ENCODE measurements at regions not wholly inside any gene's neighbourhood (a gene's known extent, or its start where the extent isn't known, plus 50 kb on each side); places are given as distances from the start of the nearest gene placed in this dataset.

DNA sequence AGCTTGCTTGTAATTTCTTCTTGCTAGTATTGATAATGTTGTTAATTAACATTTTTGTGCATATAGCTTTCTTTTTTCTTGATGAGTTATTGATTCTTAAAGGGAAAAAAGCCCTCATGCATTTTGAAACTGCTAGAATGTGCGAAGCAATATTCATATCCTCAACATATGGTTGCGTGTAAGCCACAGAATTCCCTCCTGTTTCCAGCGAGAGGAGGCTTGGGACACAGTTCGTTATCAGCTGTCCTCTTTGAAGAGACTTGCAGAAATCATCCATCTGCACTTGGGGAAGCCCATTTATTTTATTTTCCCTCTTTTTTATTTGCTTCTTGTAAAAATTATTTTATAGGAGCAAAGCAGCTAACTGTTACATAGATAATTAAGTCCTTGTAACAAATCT, 398.0 kb downstream of the ADRA2A start:
- ATAC-seq (ENCODE audit: poor library complexity) (no peak), DNase-seq (no peak)
- intact Hi-C loops (cut with DNase I), result no loop called here

DNA sequence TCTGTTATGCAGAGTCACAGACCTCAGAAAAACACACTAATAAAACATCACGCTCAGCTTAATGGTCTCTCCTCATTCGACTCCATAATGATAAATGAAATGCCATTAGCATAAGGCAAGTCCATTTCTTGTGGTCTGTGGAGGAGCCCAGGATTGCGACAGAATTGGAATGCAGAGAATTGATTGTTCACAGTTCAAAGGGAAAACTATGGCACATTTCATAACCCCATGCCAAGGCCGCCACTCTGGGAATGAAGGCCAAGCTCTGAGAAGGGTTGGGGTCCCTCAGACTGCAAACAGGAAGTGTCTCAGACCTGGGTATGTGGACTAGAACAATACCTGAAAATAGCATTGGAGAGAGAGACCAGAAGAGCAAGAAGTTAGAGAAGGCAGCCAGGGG, 398.9 kb downstream of the ADRA2A start:
- no peak for DNase-seq
- no peak for ATAC-seq (ENCODE audit: poor library complexity)
- intact Hi-C loops (cut with DNase I), result no loop called here

DNA sequence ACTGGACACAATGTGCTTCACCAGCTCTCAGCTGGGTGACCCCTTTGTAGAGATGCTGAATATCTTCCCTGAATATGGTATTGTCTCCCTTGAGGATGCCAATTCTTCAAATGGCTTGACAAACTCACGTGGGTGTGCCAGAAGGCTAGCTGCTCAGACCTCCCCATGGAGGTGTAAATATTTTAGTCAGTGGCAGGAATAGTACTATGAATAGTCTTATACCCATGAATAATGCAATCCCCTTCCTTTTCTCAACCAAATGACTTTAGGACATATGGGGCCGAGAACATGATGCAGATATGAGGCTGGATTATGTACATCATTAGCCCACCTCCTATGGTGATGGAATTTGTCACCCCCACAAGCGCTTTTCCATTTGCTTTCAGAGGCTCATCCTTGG, 401.8 kb downstream of the ADRA2A start:
- intact Hi-C loops (cut with DNase I), result no loop called here
- no peak for ATAC-seq (ENCODE audit: poor library complexity)
- no peak for DNase-seq

DNA sequence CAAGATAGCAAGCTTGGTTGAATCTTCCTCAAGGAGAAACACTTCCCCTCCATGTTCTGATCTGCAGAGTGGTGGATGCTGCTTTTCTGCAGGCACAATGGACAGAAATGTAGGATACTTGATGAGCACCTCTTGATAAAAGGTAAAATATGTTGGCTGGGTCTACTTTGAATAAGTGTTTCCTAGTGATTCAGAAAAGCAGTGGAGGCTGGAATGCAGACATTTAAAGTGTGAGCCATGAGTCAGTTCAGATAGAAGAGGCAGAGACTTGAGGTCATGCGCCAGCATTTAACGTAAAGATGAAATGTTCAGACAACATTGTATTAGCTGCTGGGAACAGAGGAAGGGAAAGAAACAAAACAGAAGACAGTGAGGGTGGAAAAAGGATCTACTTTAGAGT, 403.1 kb downstream of the ADRA2A start:
- intact Hi-C loops (cut with DNase I), result no loop called here
- no peak for ATAC-seq (ENCODE audit: poor library complexity)
- DNase-seq, result no peak

DNA sequence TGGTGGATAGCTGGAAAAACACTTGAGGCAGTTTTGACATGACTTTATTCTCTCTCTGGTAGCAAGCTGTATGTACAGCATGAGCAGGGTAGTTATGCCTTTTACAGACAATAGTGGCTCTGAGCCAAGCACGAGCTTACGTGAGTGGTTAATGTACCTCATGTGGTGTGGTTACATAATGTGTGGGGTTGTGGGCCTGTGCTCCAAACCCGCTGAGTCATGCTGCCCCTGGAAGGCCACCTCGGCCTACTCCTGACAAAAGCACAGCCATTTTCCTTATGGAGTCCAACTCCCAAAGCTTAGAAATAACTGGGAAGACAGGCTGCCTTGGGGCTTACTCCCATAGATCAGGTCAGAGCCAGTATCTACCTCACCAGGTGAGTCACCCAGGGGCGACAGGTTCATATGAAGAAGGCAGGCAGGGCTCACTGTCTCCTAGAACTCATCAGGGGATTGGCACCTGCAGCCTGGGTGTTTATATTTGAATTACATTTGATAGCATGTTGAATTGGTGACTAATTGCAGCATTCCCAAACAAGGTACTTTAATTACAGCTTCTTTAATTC, 404.5 kb downstream of the ADRA2A start:
- DNase-seq (no peak), ATAC-seq (ENCODE audit: poor library complexity) (no peak)
- intact Hi-C loops (cut with DNase I), result no loop called here

DNA sequence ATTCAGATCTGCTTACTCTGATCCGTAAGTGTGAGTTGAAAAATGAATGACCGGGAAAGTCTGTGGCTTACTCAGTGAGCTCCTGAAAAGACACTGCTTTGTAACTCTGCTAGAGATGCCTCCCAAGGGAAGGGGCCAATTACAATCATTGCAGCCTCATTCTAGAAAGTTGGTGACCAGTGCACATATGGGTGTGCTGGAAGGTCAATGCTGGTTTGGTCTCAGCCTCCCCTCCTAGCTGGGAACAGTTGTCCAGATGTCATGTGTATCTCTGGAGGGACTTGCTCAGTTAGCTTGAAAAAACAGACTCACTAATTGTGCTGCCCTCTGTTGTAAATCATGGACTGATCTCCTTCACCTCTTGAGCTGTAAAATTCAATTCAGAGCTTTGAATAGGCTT, 405.0 kb downstream of the ADRA2A start:
- ATAC-seq (ENCODE audit: poor library complexity) (no peak), DNase-seq (no peak)
- intact Hi-C loops (cut with DNase I), result no loop called here

DNA sequence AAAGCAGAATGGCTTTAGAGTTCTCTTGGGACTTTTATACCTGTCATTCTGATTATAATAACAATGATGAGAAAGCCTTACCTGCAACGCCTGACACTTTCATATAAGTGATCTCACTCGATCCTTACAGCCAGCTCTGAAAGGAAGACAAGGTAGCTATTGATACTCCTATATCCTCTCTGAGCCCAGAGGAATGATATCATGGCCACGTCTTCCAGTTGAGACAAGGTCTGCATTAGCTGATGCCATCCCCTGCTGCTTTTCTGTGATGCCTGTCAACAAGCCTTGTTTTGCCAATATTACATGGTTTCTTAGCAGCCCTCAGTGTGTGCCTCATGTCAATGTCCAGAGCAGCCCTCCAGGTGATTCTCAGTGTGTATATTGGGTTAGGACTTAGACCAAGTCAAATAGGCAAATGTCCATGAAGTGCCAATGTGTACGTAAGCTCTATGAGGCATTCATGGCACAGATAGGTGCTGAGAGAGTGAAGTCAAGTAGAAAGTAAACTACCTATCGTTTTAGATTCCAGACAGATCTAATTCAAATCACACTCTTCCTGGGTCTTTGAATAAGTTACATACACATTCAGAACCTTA, 405.9 kb downstream of the ADRA2A start:
- intact Hi-C loops (cut with DNase I), result no loop called here
- DNase-seq (no peak), ATAC-seq (ENCODE audit: poor library complexity) (no peak)

DNA sequence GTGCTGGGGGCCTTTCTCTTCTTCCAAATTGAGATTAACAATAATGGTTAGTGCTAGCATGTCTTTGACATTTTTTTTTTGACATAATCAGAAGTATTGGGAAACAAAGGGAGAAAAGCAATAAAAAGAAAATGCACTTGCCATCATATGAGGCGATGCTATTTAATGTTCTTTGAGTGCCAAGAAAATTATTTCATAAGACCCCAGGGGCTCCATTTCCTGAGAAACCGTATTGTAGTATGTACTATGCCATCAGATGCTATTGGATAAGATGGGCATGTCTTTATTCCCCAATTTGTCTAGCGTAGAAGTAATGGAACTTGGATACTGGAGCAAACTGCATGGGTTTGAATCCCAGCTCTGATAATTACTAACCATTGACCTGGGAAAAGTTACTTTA, 408.9 kb downstream of the ADRA2A start:
- intact Hi-C loops (cut with DNase I), result no loop called here
- ATAC-seq (ENCODE audit: poor library complexity) (no peak), DNase-seq (no peak)

DNA sequence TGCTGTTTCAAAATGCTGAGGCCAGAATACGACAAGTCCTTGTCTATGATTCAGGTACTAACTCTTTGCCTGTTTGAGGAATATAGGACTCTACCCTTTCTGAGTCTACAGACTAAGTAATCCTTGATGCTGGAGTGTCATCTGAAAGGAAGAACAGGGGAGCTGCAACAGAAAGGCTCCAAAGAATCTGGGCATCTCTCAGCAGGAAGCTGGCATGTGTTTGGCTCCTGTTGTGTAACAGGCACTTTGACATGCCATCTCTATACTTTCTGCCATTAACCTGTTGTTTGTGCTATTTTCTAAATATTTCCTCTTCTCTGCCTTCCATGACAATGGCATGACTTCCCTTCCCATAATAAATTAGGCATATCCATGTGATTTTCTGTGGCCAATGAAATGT, 409.5 kb downstream of the ADRA2A start:
- DNase-seq (no peak), ATAC-seq (ENCODE audit: poor library complexity) (no peak)
- intact Hi-C loops (cut with DNase I), result no loop called here

DNA sequence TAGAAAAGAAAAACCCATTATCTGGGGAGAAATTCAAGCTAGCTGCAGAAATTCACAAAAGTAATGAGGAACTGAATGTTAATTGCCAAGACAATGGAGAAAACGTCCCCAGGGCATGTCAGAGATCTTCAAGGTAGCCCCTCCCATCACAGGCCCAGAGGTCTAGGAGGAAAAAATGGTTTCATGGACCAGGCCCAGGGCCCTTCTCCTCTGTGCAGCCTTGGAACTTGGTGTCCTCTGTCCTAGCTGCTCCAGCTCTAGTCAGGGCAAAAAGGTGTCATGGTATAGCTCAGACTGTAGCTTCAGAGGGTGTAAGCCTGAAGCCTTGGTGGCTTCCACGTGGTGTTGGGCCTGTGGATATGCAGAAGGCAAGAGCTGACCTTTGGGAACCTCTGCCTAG, 411.8 kb downstream of the ADRA2A start:
- DNase-seq (no peak), ATAC-seq (ENCODE audit: poor library complexity) (no peak)
- intact Hi-C loops (cut with DNase I), result no loop called here

DNA sequence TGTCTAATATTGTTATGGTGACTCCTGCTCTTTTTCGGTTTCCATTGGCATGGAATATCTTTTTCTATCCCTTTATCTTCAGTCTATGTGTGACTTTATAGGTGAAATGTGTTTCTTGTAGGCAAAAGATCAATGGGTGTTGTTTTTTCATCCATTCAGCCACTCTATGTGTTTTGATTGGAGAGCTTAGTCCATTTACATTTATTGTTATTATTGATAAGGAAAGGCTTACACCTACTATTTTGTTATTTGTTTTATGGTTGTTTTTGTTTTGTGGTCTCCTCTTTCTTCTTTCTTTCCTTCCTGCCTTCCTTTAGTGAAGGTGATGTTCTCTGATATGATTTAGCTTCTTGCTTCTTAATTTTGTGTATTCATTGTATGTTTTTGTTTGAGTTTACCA, 414.3 kb downstream of the ADRA2A start:
- DNase-seq (no peak), ATAC-seq (ENCODE audit: poor library complexity) (no peak)
- intact Hi-C loops (cut with DNase I), result no loop called here

DNA sequence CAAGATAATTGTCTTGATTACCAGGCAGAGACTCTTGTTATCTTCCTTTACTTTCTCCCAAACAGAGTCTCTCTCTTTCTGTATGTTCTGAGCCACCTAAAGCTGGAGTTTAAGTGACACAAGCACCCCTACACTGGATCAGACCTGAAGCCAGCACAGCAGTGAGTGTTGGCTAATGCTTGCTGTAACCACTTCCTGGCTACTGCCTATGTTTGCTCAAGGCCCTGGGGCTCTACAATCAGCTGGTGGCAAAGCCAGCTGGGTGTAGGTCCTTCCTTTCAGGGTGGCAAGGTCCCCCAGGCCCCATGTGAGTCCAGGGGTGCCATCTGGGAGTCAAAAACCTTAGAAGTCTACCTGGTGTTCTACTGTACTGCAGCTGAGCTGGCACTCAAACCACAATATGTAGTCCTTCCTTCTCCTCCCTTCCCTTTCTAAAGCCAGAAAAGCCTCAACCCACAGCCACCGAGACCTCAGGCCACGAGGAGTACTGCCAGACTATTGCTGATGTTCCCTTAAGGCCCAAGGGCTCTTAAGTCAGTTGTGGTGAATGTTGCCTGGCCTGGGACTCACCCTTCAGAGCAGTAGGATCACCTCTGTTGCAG, 416.3 kb downstream of the ADRA2A start:
- intact Hi-C loops (cut with DNase I), result no loop called here
- ATAC-seq (ENCODE audit: poor library complexity), result no peak
- no peak for DNase-seq

DNA sequence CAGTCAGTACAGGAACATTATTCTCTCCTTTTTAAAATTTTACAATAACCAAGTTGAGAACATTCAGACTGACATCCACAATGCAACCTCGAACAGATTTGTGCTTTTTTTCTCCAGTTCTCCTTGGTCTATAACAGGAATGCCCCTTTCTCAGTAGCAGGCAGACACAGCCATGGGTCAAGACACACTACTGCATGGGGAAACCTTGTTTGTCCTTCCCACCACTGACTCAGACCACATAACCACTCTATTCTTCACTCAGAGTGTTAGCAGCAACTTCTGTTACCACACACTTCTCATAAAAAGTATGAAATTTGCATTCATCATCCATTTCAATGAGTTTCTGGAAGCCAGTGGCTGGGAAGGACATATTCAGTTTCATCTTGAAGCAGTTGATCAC, 421.7 kb downstream of the ADRA2A start:
- DNase-seq (no peak), ATAC-seq (ENCODE audit: poor library complexity) (no peak)
- intact Hi-C loops (cut with DNase I), result no loop called here

DNA sequence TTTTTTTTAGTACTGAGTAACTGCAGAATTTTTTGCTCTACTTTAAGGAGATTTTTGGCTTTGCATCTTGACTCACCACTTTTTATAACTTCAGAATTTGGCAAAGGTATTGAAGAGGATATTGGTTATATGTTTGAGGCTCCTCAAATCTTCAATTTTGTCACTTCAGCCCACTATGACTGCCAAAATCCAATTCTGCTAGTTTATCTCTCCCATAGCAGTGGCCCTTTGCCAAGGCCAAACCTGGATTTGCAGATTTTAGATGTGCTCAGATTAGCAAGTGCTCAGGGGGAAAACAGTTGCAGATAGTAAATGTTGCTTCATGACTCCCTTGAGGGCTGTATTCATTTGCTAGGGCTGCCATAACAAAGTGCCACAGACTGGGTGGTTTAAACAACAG, 427.5 kb downstream of the ADRA2A start:
- DNase-seq, result no peak
- ATAC-seq (ENCODE audit: poor library complexity), result no peak
- intact Hi-C loops (cut with DNase I), result no loop called here

DNA sequence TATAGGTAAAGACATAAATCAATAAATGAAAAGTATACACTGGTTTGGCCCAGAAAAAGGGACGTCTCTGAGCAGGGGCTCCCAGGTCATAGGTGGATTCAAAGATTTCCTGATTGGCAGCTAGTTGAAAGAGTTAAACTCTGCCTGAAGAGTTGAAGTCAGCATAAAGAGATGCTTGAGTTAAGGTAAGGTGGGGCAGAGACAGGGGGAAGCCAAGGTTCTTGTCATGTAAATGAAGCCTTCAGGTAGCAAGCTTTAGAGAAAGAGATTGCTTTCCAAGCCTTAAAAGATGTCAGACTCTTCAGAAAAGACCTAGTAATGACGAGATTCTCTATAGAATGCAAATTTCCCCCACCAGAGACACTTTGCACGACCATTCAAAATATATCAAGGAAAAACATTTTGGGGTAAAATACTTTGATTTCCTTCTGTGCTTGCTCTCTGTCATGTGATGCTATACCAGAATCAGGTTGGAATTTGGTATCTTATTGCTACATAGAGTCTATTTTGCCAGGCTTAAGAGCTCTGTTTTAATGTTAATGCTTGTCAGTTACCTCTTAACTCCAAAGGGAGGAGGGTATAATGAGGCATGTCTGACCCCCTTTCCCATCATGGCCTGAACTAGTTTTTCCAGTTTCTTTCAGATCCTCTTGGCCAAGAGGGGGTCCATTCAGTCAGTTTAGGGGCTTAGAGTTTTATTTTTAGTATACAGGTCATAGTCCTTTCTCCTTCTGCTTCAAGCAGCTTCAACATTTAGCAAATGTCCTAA, 429.6 kb downstream of the ADRA2A start:
- no peak for ATAC-seq (ENCODE audit: poor library complexity)
- intact Hi-C loops (cut with DNase I), result no loop called here
- no peak for DNase-seq

DNA sequence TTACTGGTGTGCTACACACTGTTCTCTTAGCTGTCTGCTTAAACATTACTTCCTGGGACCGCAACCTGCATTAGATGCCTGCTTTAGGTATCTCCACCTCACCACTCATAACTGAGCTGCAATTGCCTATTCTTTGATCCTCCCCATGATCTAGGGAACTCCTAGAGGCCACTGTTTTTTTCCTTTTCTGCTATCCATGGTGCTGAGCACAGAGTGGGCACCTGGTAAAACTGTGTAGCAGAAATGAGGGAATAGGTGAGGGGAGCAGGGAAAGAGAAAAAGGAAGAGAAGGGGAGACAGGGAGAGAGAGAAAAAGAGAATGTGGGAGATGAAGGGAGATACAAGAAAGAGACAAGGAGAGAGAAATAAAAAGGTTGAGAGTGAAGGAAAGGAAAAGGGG, 434.9 kb downstream of the ADRA2A start:
- intact Hi-C loops (cut with DNase I), result no loop called here
- ATAC-seq (ENCODE audit: poor library complexity) (no peak), DNase-seq (no peak)

DNA sequence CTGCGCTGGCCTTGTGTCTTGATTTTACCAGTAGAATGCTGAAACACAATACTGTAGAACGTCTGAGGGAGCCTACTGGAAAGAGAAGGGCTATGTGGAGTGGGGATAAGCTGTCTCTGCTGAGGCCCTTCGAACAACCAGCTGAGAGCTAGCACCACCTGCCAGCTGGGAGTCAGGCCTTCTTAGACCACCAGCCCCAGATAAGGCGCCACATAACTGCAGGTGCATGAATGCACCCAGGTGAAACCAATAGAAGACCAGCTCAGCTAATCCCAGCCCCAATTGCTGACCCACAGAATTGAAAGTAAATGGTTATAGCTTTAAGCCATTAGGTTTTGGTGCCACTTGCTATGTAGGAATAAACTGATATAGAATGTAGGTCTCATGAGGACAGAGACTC, 438.4 kb downstream of the ADRA2A start:
- DNase-seq (no peak), ATAC-seq (ENCODE audit: poor library complexity) (no peak)
- intact Hi-C loops (cut with DNase I), result no loop called here

DNA sequence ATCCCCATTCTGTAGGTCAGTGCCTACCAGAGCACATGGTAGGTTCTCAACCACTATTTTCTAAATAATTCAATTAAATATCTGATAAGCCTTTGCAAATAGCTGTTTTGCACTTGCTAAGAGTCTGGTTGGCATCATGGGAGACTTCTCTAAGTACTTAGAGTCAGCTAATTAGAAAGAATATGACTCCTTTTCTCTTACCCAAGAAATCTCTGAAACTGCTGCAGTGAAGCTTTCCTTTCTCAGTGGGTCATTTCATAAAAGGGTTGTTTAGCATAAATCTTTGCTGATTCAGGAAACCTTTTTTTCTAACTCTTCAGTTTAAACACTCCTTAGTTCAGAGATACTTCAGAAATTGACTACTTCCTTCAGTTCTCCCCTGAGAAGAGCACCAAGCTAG, 438.9 kb downstream of the ADRA2A start:
- DNase-seq (no peak), ATAC-seq (ENCODE audit: poor library complexity) (no peak)
- intact Hi-C loops (cut with DNase I), result no loop called here

DNA sequence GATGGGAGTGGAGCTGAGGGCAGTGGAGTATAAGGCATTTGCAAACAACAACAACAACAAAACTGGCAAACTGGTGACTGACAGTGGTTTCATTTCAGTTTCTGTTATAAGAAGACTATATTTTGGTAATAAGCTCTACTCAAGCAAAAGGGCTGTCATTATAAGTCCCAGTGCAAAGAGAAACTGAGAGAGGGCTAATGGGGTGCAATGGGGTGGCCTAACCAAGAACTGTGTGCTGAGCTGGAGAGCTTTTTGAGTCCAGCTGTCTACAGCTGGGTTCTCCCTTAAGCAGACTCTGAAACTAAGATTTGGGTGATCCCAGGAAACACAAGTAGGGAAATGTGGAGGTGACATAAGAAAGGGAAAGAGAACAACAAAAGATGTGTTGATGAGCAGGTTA, 439.3 kb downstream of the ADRA2A start:
- DNase-seq (no peak), ATAC-seq (ENCODE audit: poor library complexity) (no peak)
- intact Hi-C loops (cut with DNase I), result no loop called here

DNA sequence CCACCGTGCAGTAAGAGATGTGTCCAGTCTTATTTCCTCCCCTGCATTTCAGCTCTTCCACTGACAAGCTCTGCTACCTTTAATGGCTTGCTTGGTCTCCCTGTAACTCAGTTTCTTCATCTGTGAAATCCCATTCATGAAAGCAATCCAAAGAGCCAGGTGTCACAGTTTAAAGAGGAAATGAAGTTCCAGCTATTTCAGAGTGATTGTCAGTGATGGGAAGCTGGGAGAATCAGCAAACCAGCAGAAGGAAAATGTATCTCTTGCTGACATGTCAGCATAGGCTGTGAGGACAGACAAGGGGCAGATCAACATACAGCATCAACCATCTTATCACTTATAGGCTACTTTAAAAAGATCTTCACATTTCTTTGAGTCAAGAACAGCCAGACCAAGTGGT, 445.3 kb downstream of the ADRA2A start:
- DNase-seq (no peak), ATAC-seq (ENCODE audit: poor library complexity) (no peak)
- intact Hi-C loops (cut with DNase I), result no loop called here

All from Right ventricle myocardium superior (tissue), 1 donor.